Left lung (tissue), 4 donors: ENCODE measurements at regions not wholly inside any gene's neighbourhood (a gene's known extent, or its start where the extent isn't known, plus 50 kb on each side); places are given as distances from the start of the nearest gene placed in this dataset.

ENCODE experiments used
- ATAC-seq: fragments of 200-7000 bp; cut with Tn5 transposase; one replicate; pipeline ENCODE4 v1.9.1; 2020; ENCODE audit warnings: moderate library complexity
- DNase-seq, 4 donors: peaks; one replicate each; pipeline ENCODE4 v3.0.0-alpha.2; 2013 to 2020
- H3K27ac ChIP-seq, 2 donors: fragments of 200-600 bp; sonication (generic) in 1 of 2; one replicate each; pipeline versions ENCODE4 v1.5.0 to v1.8.0; 2020 to 2021
- H3K27me3 ChIP-seq, 2 donors: fragments of 200-600 bp; sonication (generic) in 1 of 2; one replicate each; pipeline versions ENCODE4 v1.5.0 to v1.8.0; 2020 to 2021
- H3K36me3 ChIP-seq, 2 donors: fragments of 200-600 bp; sonication (generic) in 1 of 2; one replicate each; pipeline versions ENCODE4 v1.5.0 to v1.8.0; 2020 to 2021
- H3K4me1 ChIP-seq, 2 donors: fragments of 200-600 bp; one replicate each; pipeline ENCODE4 v1.8.0; 2021
- H3K4me3 ChIP-seq, 2 donors: fragments of 200-600 bp; sonication (generic) in 1 of 2; one replicate each; pipeline versions ENCODE4 v1.5.0 to v1.8.0; 2020 to 2021; ENCODE audit warnings: mild to moderate bottlenecking in 1 of 2
- H3K9me3 ChIP-seq, 2 donors: fragments of 200-600 bp; sonication (generic) in 1 of 2; one replicate each; pipeline versions ENCODE4 v1.5.0 to v1.8.0; 2020 to 2021
- intact Hi-C, 2 donors: fragments of 100-400 bp; cut with DNase I; formaldehyde crosslinking; loops; one replicate each; pipeline versions ENCODE4 v1.11.2 to v1.14.2; 2022
- TF ChIP-seq, protein P1 (sequence below), 2 donors: fragments of 200-600 bp; sonication (generic) in 1 of 2; IDR thresholded peaks; one replicate each; pipeline versions ENCODE4 v1.5.0 to v1.8.0; 2021; ENCODE audit warnings: antibody characterized with exemption in 2 of 2
- donor health status: DM: no; HTN: yes; CAD: no.
- donor health status: DM: no; HTN: no; CAD: no.

DNA sequence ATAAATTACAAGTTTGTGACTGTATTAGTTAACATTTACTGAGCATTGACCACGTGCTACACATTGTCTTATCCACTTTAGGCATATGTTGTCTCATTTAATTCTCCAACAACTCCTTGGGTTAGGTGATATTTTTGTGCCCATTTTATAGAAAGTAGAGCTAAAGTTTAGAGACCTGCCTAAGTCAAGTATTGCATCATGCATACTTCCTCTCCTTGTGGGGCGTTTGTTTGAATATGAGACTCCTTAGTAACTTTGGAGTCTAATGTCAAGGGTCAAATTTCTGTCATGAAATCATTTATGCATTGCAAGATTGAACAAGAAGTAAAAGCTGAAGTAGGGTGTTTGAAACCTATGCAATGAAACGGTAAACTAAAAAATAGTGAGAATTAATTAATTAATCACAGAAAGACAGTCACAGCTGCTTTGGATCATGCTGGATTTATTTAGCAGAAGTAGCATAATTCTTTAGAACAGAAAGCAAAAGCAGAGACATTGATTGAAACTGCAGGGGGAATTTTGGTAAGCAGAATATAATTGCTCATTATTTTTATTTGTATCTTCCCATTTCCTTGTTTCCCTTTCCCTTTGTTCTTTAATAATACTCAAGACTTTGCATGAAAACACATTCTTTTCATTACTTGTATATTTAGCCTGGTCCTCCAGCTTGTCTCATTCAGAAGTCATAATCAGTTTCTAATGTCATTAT lies 1374.4 kb upstream of the GJE1 start:
- DNase-seq (no peak), ATAC-seq (no peak)
- Histone ChIP-seq H3K4me1 (no peaks in the 10 kb centered on the region), H3K9me3 (peaks cover 0 to 2% of the 10 kb centered on the region in 2 donors), H3K4me3 (no peak overlapping the region), H3K36me3 (no peaks in the 10 kb centered on the region), H3K27ac (no peak overlapping the region), H3K27me3 (no peaks in the 10 kb centered on the region)
- TF ChIP-seq, protein P1, sequence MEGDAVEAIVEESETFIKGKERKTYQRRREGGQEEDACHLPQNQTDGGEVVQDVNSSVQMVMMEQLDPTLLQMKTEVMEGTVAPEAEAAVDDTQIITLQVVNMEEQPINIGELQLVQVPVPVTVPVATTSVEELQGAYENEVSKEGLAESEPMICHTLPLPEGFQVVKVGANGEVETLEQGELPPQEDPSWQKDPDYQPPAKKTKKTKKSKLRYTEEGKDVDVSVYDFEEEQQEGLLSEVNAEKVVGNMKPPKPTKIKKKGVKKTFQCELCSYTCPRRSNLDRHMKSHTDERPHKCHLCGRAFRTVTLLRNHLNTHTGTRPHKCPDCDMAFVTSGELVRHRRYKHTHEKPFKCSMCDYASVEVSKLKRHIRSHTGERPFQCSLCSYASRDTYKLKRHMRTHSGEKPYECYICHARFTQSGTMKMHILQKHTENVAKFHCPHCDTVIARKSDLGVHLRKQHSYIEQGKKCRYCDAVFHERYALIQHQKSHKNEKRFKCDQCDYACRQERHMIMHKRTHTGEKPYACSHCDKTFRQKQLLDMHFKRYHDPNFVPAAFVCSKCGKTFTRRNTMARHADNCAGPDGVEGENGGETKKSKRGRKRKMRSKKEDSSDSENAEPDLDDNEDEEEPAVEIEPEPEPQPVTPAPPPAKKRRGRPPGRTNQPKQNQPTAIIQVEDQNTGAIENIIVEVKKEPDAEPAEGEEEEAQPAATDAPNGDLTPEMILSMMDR (IDR thresholded peaks at IDR 0.05): no peak
- intact Hi-C loops: no loop called here

- TF ChIP-seq, protein P1 (IDR thresholded peaks at IDR 0.05): no peak
Measured at GRCh38 chr6:140752234-140752633, 1377.8 kb upstream of the CITED2 start.

DNA sequence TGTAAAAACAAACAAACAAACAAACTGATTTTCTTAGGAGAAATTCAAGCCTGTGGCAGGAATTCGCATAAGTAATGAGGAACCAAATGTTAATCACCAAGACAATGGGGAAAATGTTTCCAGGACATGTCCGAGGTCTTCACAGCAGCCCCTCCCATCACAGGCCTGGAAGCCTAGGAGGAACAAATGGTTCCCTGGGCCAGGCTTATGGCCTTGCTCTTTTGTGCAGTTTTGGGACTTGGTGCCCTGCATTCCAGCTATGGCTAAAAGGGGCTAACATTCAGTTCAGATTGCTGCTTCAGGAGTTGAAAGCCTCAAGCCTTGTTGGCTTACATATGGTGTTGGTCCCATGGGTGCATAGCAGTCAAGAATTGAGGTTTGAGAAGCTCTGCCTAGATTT lies 1372.7 kb upstream of the CITED2 start:
- peaks cover 0 to 17% of the 10 kb centered on the region in 2 donors for H3K9me3 ChIP-seq
- DNase-seq (no peak), ATAC-seq (no peak)
- H3K36me3 ChIP-seq: no peaks in the 10 kb centered on the region
- no peaks in the 10 kb centered on the region for H3K4me1 ChIP-seq
- intact Hi-C loops: no loop called here
- no peak overlapping the region for H3K27ac ChIP-seq
- TF ChIP-seq, protein P1 (IDR thresholded peaks at IDR 0.05): no peak
- H3K4me3 ChIP-seq: no peak overlapping the region
- H3K27me3 ChIP-seq: no peaks in the 10 kb centered on the region

More at GRCh38 chr6:140752234-140752633, 1377.8 kb upstream of the CITED2 start:
- Histone ChIP-seq H3K36me3 (no peaks in the 10 kb centered on the region), H3K4me3 (no peak overlapping the region), H3K27ac (no peak overlapping the region), H3K4me1 (no peaks in the 10 kb centered on the region), H3K27me3 (no peaks in the 10 kb centered on the region), H3K9me3 (peaks cover 0 to 12% of the 10 kb centered on the region in 2 donors)
- no peak for DNase-seq
- ATAC-seq: no peak
- intact Hi-C loops: no loop called here

DNA sequence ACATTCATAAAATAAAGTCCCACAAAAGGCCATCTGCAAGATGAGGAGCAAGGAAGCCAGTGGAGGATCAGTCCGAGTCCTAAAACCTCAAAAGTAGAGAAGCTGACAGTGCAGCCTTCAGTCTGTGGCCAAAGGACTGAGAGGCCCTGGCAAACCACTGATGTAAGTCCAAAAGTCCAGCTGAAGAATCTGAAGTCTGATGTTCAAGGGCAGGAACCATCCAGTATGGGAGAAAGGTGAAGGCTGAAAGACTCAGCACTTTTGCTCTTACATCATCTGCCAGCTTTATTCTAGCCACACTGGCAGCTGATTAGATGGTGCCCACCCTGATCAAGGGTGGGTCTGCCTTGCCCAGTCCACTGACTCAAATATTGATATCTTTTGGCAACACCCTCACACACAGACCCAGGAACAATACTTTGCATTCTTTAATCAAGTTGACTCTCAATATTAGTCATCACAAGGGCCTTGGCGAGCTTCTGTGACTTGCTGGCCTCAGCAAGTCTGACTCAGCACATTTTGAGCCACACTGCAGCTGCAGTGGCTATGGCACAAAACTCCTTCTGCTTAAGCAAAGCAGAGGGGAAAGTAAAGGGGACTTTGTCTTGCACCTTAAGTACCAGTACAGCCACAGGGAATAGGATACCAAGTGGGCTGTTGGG lies 1370.3 kb upstream of the CITED2 start:
- intact Hi-C loops: no loop called here
- DNase-seq: no peak
- H3K4me1 ChIP-seq: no peaks in the 10 kb centered on the region
- peak; percentile 58 for ATAC-seq
- TF ChIP-seq, protein P1 (IDR thresholded peaks at IDR 0.05): no peak
- H3K27ac ChIP-seq: no peak overlapping the region
- H3K36me3 ChIP-seq: no peaks in the 10 kb centered on the region
- peaks cover 0 to 17% of the 10 kb centered on the region in 2 donors for H3K9me3 ChIP-seq
- H3K27me3 ChIP-seq: no peaks in the 10 kb centered on the region
- no peak overlapping the region for H3K4me3 ChIP-seq

DNA sequence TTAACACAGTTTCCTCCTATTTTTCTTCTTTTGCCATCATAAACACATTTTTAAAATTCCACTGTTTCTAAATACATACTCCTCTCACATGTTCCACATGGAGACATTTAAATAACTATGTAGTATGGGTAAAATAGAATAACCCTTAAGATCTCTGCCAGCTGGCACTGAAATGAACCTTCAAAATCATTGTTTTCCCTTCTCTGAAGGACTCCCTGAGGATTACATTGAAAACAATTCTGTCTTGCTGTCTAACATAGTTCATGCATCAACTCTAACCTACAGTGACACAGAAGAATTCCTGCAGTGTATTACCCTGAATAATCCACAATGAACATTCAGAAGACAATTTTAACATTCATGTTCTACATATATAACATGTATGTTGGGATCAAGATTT lies 1361.8 kb upstream of the CITED2 start:
- no peak overlapping the region for H3K4me3 ChIP-seq
- no peak for ATAC-seq
- intact Hi-C loops: no loop called here
- no peaks in the 10 kb centered on the region for H3K27me3 ChIP-seq
- no peak overlapping the region for H3K27ac ChIP-seq
- no peaks in the 10 kb centered on the region for H3K4me1 ChIP-seq
- TF ChIP-seq, protein P1 (IDR thresholded peaks at IDR 0.05): no peak
- H3K9me3 ChIP-seq: no peaks in the 10 kb centered on the region
- no peak for DNase-seq
- H3K36me3 ChIP-seq: no peaks in the 10 kb centered on the region
